SK-N-MC (cell line): ENCODE measurements at regions not wholly inside any gene's neighbourhood (a gene's known extent, or its start where the extent isn't known, plus 50 kb on each side); places are given as distances from the start of the nearest gene placed in this dataset.

ENCODE experiments used
- EZH2 ChIP-seq: fragments of 200-600 bp; sonication (generic); IDR thresholded peaks from one replicate; pipeline ENCODE4 v1.6.1; 2017; ENCODE audit warnings: antibody characterized with exemption
- POLR2AphosphoS5 ChIP-seq: IDR thresholded peaks from 2 replicates; pipeline ENCODE4 v1.6.1; 2012; ENCODE audit warnings: mild to moderate bottlenecking, low read depth, low read length, borderline replicate concordance

- TF ChIP-seq POLR2AphosphoS5 (no peak), EZH2 (no peak)
These were observed 505.0 kb downstream of the SLC16A7 start for GRCh38 chr12:60100852-60101251.
